ENCODE measurements at regions not wholly inside any gene's neighbourhood (a gene's known extent, or its start where the extent isn't known, plus 50 kb on each side); places are given as distances from the start of the nearest gene placed in this dataset.

GRCh38 chr1:175861626-175862367, 118.4 kb upstream of the TNR start:
- Histone ChIP-seq H3K36me3 (ENCODE audit: control insufficient read depth in 2 of 2, insufficient read depth in 2 of 2, low read length in 1 of 2) (no peaks in the 10 kb centered on the region), H3K9me3 (ENCODE audit: control insufficient read depth in 2 of 2, insufficient read depth in 1 of 2, low read length in 1 of 2) (no peaks in the 10 kb centered on the region), H3K4me3 (ENCODE audit: low read length in 2 of 2) (no peak overlapping the region), H3K4me1 (ENCODE audit: control insufficient read depth in 2 of 2, insufficient read depth in 2 of 2, low read length in 2 of 2) (no peaks in the 10 kb centered on the region), H3K27me3 (ENCODE audit: control insufficient read depth in 2 of 2, insufficient read depth in 1 of 2, low read length in 1 of 2) (no peaks in the 10 kb centered on the region), H3K27ac (ENCODE audit: low read depth in 1 of 2, low read length in 1 of 2) (no peak overlapping the region)
- DNase-seq (ENCODE audit: low read depth in 6 of 9, low spot score in 9 of 9) = no peak
- 90% methylated on average over 8 of the region's 8 CpGs for WGBS

DNA sequence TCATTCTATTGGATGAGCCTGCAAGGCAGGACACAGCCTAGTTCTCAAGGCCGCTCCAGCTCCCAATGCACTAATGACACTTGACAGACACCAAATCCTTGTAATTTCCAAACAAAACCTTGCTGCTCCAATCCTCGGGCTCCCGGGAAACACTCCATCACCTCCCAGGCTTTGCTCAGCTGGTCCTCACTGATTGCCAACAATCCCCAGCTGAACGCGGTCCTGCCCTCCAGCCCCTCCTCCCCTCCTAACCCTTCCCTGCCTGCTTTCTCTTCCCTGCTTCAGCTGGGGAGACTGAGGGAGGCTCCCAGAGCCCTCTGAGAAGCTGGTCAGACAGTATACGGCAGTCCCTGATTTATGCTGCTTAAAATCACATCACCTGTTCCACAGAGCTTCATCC, 114.4 kb upstream of the TNR start:
- 89% methylated on average over 6 of the region's 6 CpGs for WGBS
- DNase-seq (ENCODE audit: low read depth in 6 of 9, low spot score in 9 of 9) = no peak

DNA sequence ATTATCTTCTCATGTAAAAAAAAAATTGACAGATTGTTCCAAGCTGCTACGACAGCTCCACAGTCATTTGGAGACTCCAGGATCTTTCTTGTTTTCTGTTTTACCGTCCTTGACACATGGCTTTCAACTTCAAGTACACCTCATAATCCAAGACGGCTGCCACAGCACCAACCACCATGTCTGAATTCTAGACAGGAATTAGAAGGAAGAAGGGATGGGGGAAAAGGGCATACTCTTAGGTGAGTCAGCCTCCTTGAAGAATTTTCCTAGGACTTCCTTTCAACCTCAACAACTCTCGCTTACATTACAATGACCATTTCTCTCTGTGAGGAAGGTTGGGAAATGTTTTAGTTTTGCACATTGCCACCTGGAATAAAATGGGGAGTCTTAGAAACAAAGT, 110.3 kb upstream of the TNR start:
- DNase-seq (ENCODE audit: low read depth in 6 of 9, low spot score in 9 of 9) = no peak
- Histone ChIP-seq H3K27ac (ENCODE audit: low read depth in 1 of 2, low read length in 1 of 2) (no peak overlapping the region), H3K4me1 (ENCODE audit: control insufficient read depth in 2 of 2, insufficient read depth in 2 of 2, low read length in 2 of 2) (no peaks in the 10 kb centered on the region), H3K4me3 (ENCODE audit: low read length in 2 of 2) (no peak overlapping the region), H3K9me3 (ENCODE audit: control insufficient read depth in 2 of 2, insufficient read depth in 1 of 2, low read length in 1 of 2) (no peaks in the 10 kb centered on the region), H3K27me3 (ENCODE audit: control insufficient read depth in 2 of 2, insufficient read depth in 1 of 2, low read length in 1 of 2) (no peaks in the 10 kb centered on the region), H3K36me3 (ENCODE audit: control insufficient read depth in 2 of 2, insufficient read depth in 2 of 2, low read length in 1 of 2) (no peaks in the 10 kb centered on the region)
- WGBS = 96% methylated on average over 4 of the region's 4 CpGs

More for the DNA sequence above, 114.4 kb upstream of the TNR start:
- H3K27me3 ChIP-seq (ENCODE audit: control insufficient read depth in 2 of 2, insufficient read depth in 1 of 2, low read length in 1 of 2) = no peaks in the 10 kb centered on the region
- no peaks in the 10 kb centered on the region for H3K36me3 ChIP-seq (ENCODE audit: control insufficient read depth in 2 of 2, insufficient read depth in 2 of 2, low read length in 1 of 2)
- H3K4me3 ChIP-seq (ENCODE audit: low read length in 2 of 2) = no peak overlapping the region
- H3K27ac ChIP-seq (ENCODE audit: low read depth in 1 of 2, low read length in 1 of 2) = no peak overlapping the region
- no peaks in the 10 kb centered on the region for H3K4me1 ChIP-seq (ENCODE audit: control insufficient read depth in 2 of 2, insufficient read depth in 2 of 2, low read length in 2 of 2)
- no peaks in the 10 kb centered on the region for H3K9me3 ChIP-seq (ENCODE audit: control insufficient read depth in 2 of 2, insufficient read depth in 1 of 2, low read length in 1 of 2)

- Histone ChIP-seq H3K4me3 (ENCODE audit: low read length in 2 of 2) (no peak overlapping the region), H3K9me3 (ENCODE audit: control insufficient read depth in 2 of 2, insufficient read depth in 1 of 2, low read length in 1 of 2) (no peaks in the 10 kb centered on the region), H3K27ac (ENCODE audit: low read depth in 1 of 2, low read length in 1 of 2) (no peak overlapping the region), H3K36me3 (ENCODE audit: control insufficient read depth in 2 of 2, insufficient read depth in 2 of 2, low read length in 1 of 2) (no peaks in the 10 kb centered on the region), H3K4me1 (ENCODE audit: control insufficient read depth in 2 of 2, insufficient read depth in 2 of 2, low read length in 2 of 2) (no peaks in the 10 kb centered on the region), H3K27me3 (ENCODE audit: control insufficient read depth in 2 of 2, insufficient read depth in 1 of 2, low read length in 1 of 2) (no peaks in the 10 kb centered on the region)
- WGBS = 97% methylated on average over 2 of the region's 2 CpGs
- no peak for DNase-seq (ENCODE audit: low read depth in 6 of 9, low spot score in 9 of 9)
Measured at GRCh38 chr1:175851749-175852148, 108.4 kb upstream of the TNR start.

- Histone ChIP-seq H3K9me3 (ENCODE audit: control insufficient read depth in 2 of 2, insufficient read depth in 1 of 2, low read length in 1 of 2) (no peaks in the 10 kb centered on the region), H3K4me1 (ENCODE audit: control insufficient read depth in 2 of 2, insufficient read depth in 2 of 2, low read length in 2 of 2) (no peaks in the 10 kb centered on the region), H3K4me3 (ENCODE audit: low read length in 2 of 2) (no peak overlapping the region), H3K27ac (ENCODE audit: low read depth in 1 of 2, low read length in 1 of 2) (no peak overlapping the region), H3K36me3 (ENCODE audit: control insufficient read depth in 2 of 2, insufficient read depth in 2 of 2, low read length in 1 of 2) (no peaks in the 10 kb centered on the region), H3K27me3 (ENCODE audit: control insufficient read depth in 2 of 2, insufficient read depth in 1 of 2, low read length in 1 of 2) (no peaks in the 10 kb centered on the region)
- DNase-seq (ENCODE audit: low read depth in 6 of 9, low spot score in 9 of 9) = no peak
- 87% methylated on average over 5 of the region's 5 CpGs for WGBS
Measured at GRCh38 chr1:175848329-175848728, 104.9 kb upstream of the TNR start.

DNA sequence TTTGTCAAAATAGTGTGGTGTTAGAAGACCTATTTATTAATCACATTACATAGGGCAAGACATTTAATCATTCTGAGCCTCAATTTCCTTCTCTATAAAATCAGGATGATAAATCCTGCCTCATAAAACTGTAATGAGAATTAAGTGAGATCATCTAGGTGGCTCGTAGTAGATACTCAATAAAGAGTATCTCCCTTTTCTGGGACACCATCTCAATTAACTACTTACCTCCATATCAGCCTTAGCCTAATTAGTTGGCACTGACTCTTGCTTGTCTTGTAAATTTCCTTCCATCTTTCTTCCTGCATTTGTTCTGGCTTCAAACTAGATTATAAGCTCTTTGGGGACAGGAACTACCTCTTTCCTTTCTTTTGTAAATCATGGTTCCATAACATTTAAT, 102.6 kb upstream of the TNR start:
- Histone ChIP-seq H3K27ac (ENCODE audit: low read depth in 1 of 2, low read length in 1 of 2) (no peak overlapping the region), H3K4me3 (ENCODE audit: low read length in 2 of 2) (no peak overlapping the region), H3K4me1 (ENCODE audit: control insufficient read depth in 2 of 2, insufficient read depth in 2 of 2, low read length in 2 of 2) (no peaks in the 10 kb centered on the region), H3K36me3 (ENCODE audit: control insufficient read depth in 2 of 2, insufficient read depth in 2 of 2, low read length in 1 of 2) (no peaks in the 10 kb centered on the region), H3K9me3 (ENCODE audit: control insufficient read depth in 2 of 2, insufficient read depth in 1 of 2, low read length in 1 of 2) (no peaks in the 10 kb centered on the region), H3K27me3 (ENCODE audit: control insufficient read depth in 2 of 2, insufficient read depth in 1 of 2, low read length in 1 of 2) (no peaks in the 10 kb centered on the region)
- no peak for DNase-seq (ENCODE audit: low read depth in 6 of 9, low spot score in 9 of 9)
- 84% methylated on average over 1 of the region's 1 CpG for WGBS

DNA sequence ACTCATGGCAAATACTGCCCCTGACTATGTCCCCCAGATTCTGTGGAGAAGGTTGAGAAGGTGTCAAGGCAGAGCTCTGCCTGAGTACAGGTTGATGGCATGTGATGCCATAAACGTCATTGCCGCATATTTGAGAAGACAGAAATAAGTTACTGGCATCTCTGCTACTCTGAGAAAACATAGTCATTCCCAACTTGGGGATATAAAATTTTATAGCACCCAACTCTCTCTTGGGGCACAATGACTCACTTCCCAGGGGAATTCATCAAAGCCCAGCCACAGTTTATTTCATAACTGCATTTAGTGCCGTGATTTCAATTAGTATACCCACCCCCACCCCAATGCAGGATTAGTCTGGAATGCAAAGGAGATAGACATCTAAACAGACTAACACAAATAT, 101.9 kb upstream of the TNR start:
- Histone ChIP-seq H3K27ac (ENCODE audit: low read depth in 1 of 2, low read length in 1 of 2) (no peak overlapping the region), H3K36me3 (ENCODE audit: control insufficient read depth in 2 of 2, insufficient read depth in 2 of 2, low read length in 1 of 2) (no peaks in the 10 kb centered on the region), H3K27me3 (ENCODE audit: control insufficient read depth in 2 of 2, insufficient read depth in 1 of 2, low read length in 1 of 2) (no peaks in the 10 kb centered on the region), H3K4me1 (ENCODE audit: control insufficient read depth in 2 of 2, insufficient read depth in 2 of 2, low read length in 2 of 2) (no peaks in the 10 kb centered on the region), H3K9me3 (ENCODE audit: control insufficient read depth in 2 of 2, insufficient read depth in 1 of 2, low read length in 1 of 2) (no peaks in the 10 kb centered on the region), H3K4me3 (ENCODE audit: low read length in 2 of 2) (no peak overlapping the region)
- whole genome bisulfite sequencing = 95% methylated on average over 3 of the region's 3 CpGs
- no peak for DNase-seq (ENCODE audit: low read depth in 6 of 9, low spot score in 9 of 9)

- Histone ChIP-seq H3K27ac (ENCODE audit: low read depth in 1 of 2, low read length in 1 of 2) (no peak overlapping the region), H3K27me3 (ENCODE audit: control insufficient read depth in 2 of 2, insufficient read depth in 1 of 2, low read length in 1 of 2) (no peaks in the 10 kb centered on the region), H3K4me3 (ENCODE audit: low read length in 2 of 2) (no peak overlapping the region), H3K36me3 (ENCODE audit: control insufficient read depth in 2 of 2, insufficient read depth in 2 of 2, low read length in 1 of 2) (no peaks in the 10 kb centered on the region), H3K4me1 (ENCODE audit: control insufficient read depth in 2 of 2, insufficient read depth in 2 of 2, low read length in 2 of 2) (no peaks in the 10 kb centered on the region), H3K9me3 (ENCODE audit: control insufficient read depth in 2 of 2, insufficient read depth in 1 of 2, low read length in 1 of 2) (no peaks in the 10 kb centered on the region)
- WGBS = 92% methylated on average over 2 of the region's 2 CpGs
- DNase-seq (ENCODE audit: low read depth in 6 of 9, low spot score in 9 of 9) = no peak
Measured at GRCh38 chr1:175844877-175845276, 101.5 kb upstream of the TNR start.

DNA sequence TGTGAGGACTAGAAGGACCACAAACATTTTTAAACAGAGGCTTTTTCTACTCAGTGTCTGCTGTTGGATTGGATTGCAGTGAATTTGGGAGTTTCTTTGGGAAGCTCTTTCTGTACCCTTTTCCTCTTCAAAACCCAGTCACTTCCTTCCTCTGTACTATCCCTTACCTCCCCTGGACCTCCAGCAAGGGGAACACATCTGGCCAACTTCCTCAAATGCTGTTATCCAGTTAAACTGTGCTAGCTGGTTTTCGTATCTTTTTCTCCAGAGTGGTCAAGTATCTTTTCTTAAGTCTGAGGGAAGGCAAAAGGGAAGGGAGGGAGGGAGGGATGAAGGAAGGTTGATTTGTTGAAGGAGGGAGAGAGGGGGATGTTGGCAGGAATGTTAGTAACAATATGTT, 99.2 kb upstream of the TNR start:
- Histone ChIP-seq H3K36me3 (ENCODE audit: control insufficient read depth in 2 of 2, insufficient read depth in 2 of 2, low read length in 1 of 2) (no peaks in the 10 kb centered on the region), H3K27ac (ENCODE audit: low read depth in 1 of 2, low read length in 1 of 2) (no peak overlapping the region), H3K9me3 (ENCODE audit: control insufficient read depth in 2 of 2, insufficient read depth in 1 of 2, low read length in 1 of 2) (no peaks in the 10 kb centered on the region), H3K4me1 (ENCODE audit: control insufficient read depth in 2 of 2, insufficient read depth in 2 of 2, low read length in 2 of 2) (no peaks in the 10 kb centered on the region), H3K27me3 (ENCODE audit: control insufficient read depth in 2 of 2, insufficient read depth in 1 of 2, low read length in 1 of 2) (no peaks in the 10 kb centered on the region), H3K4me3 (ENCODE audit: low read length in 2 of 2) (no peak overlapping the region)
- WGBS = 24% methylated on average over 1 of the region's 1 CpG
- DNase-seq (ENCODE audit: low read depth in 6 of 9, low spot score in 9 of 9) = no peak
